Erythroblast (primary cell): ENCODE measurements at regions not wholly inside any gene's neighbourhood (a gene's known extent, or its start where the extent isn't known, plus 50 kb on each side); places are given as distances from the start of the nearest gene placed in this dataset.

Source experiments
- GATA1 ChIP-seq: IDR thresholded peaks from 2 replicates; pipeline ENCODE4 v1.6.1; 2011; ENCODE audit warnings: low read depth, mild to moderate bottlenecking, control low read depth, low read length, moderate library complexity
- POLR2A ChIP-seq: IDR thresholded peaks from 2 replicates; pipeline ENCODE4 v1.6.1; 2011; ENCODE audit warnings: mild to moderate bottlenecking, low read length

DNA sequence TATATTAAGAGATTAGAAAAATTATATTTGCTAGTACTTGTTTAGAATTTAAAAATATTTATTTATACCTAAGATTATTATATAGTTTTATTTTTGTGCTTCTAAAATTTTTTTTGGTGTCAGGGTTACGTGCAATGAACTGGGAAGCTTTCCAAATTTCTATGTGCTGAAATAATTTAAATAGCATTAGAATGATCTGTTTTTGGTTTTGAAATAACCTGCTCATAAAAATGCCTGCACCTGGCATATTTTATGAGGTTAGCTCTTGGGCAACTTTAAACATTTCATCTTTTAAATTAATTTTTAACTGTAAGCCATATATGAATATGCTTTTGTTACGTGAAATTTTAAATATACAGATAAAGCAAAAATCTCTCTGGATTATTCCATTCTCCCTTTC lies 482.5 kb downstream of the GLRX3 start:
- no peak for TF ChIP-seq POLR2A
- no peak for TF ChIP-seq GATA1
